Natural killer cell (primary cell): ENCODE measurements at regions not wholly inside any gene's neighbourhood (a gene's known extent, or its start where the extent isn't known, plus 50 kb on each side); places are given as distances from the start of the nearest gene placed in this dataset.
"Not testable (repeated sequence)": the region's sequence is repeated elsewhere in the genome, so short reads cannot be mapped to it uniquely, and the experiment has no call there.

Source experiments
- ATAC-seq, 3 donors: fragments of 150-1000 bp in 2 of 3; fragments of 200-7000 bp in 1 of 3; cut with Tn5 transposase; 1 replicate in 1 of 3; 2 replicates in 2 of 3; pipeline ENCODE4 v1.10.0; 2021; ENCODE audit warnings: mild to moderate bottlenecking in 2 of 3, moderate library complexity in 2 of 3
- DNase-seq, 2 donors: peaks; one replicate each; pipeline versions ENCODE4 v3.0.0 to v3.0.0-alpha.2; 2013 to 2021; ENCODE audit warnings: mixed read lengths in 1 of 2
- H3K27ac ChIP-seq: one replicate; pipeline ENCODE4 v1.5.1; 2013; ENCODE audit warnings: mild to moderate bottlenecking, low read length
- H3K27me3 ChIP-seq: one replicate; pipeline ENCODE4 v1.6.1; 2013; ENCODE audit warnings: low read length; ENCODE audit not compliant: control insufficient read depth, insufficient read depth
- H3K36me3 ChIP-seq: one replicate; pipeline ENCODE4 v1.6.1; 2013; ENCODE audit warnings: low read length; ENCODE audit not compliant: control insufficient read depth, insufficient read depth
- H3K4me1 ChIP-seq: one replicate; pipeline ENCODE4 v1.6.1; 2013; ENCODE audit warnings: low read length; ENCODE audit not compliant: control insufficient read depth, insufficient read depth
- H3K4me3 ChIP-seq: one replicate; pipeline ENCODE4 v1.5.1; 2013; ENCODE audit warnings: low read length
- H3K9me3 ChIP-seq: one replicate; pipeline ENCODE4 v1.6.1; 2013; ENCODE audit warnings: low read length; ENCODE audit not compliant: control insufficient read depth, insufficient read depth
- H3K27ac Mint-ChIP-seq, 2 donors: one replicate each; pipeline ENCODE4 v1.8.0; 2022; ENCODE audit warnings: mild to moderate bottlenecking in 2 of 2, mixed read lengths in 2 of 2, moderate library complexity in 1 of 2
- H3K27me3 Mint-ChIP-seq, 2 donors: one replicate each; pipeline ENCODE4 v1.8.0; 2022; ENCODE audit warnings: low read depth in 2 of 2, mixed read lengths in 2 of 2
- H3K36me3 Mint-ChIP-seq: one replicate; pipeline ENCODE4 v1.8.0; 2022; ENCODE audit warnings: mixed read lengths
- H3K4me1 Mint-ChIP-seq, 2 donors: one replicate each; pipeline ENCODE4 v1.8.0; 2022; ENCODE audit warnings: mixed read lengths in 2 of 2
- H3K4me3 Mint-ChIP-seq: one replicate; pipeline ENCODE4 v1.8.0; 2022; ENCODE audit warnings: mild to moderate bottlenecking, moderate library complexity, mixed read lengths
- H3K9me3 Mint-ChIP-seq, 2 donors: one replicate each; pipeline ENCODE4 v1.8.0; 2022; ENCODE audit warnings: mixed read lengths in 2 of 2
- WGBS: methylation state at CpG from one replicate; pipeline ENCODE4 v1.1.7; 2013; ENCODE audit warnings: missing lambda C conversion rate; ENCODE audit not compliant: insufficient coverage; 5-methylcytosine and 5-hydroxymethylcytosine counted together
- intact Hi-C: fragments of 100-400 bp; cut with micrococcal nuclease; formaldehyde crosslinking; loops from one replicate; pipeline ENCODE4 v1.14.2; 2022

DNA sequence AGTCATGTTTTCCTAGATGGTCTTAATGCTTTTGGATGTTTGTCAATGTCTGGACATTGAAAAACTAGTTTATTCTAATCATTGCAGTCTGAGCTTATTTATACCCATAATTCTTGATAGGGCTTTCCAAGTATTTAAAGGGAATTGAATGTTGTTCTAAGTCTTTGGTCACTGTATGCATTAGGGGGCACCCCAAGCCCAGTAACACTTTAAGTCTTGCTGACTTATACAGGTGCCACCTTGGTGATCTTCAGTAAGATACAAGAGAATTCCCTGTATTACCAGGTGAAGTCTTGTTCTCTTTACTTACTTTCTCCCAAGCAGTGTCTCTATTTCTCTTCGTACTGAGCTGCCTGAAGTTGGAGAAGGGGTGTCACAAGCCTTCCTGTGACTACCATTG is 250.1 kb upstream of the OR4C13 start:
- H3K9me3 ChIP-seq, DNase-seq, H3K4me3 ChIP-seq, ATAC-seq, H3K27ac Mint-ChIP-seq, H3K4me1 Mint-ChIP-seq, H3K27me3 ChIP-seq, H3K36me3 ChIP-seq, intact Hi-C loops, H3K27ac ChIP-seq, H3K4me3 Mint-ChIP-seq, H3K27me3 Mint-ChIP-seq, H3K4me1 ChIP-seq: not testable (repeated sequence)
- Mint-ChIP-seq H3K9me3 (peaks cover 13 to 30% of the 10 kb centered on the region in 2 donors), H3K36me3 (peaks cover 12% of the 10 kb centered on the region)
- WGBS: 64% methylated on average over 1 of the region's 1 CpG

DNA sequence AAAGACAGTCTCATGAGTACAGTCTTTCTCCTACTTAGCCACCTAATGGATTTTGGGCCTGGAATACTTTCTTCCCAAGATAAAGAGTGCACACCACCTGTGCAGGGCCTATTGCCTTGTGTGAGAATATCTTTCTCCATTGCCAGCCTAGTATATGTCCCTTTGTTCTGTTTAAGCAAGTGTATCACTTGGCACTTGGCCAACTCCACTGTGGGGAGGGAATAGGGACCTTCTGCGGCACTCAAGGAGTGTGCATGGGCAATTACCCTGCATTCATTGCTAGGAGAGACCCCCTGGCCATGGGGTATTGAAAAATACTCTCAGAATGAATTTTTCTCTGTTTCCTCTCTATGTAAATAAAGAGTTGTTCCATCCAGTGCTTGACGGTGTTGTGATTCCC is 201.7 kb upstream of the OR4C13 start:
- H3K9me3 ChIP-seq, H3K4me1 ChIP-seq, intact Hi-C loops, H3K4me3 ChIP-seq, H3K4me1 Mint-ChIP-seq, DNase-seq, H3K36me3 Mint-ChIP-seq, H3K27ac ChIP-seq, H3K27me3 Mint-ChIP-seq, H3K27me3 ChIP-seq, H3K36me3 ChIP-seq, H3K27ac Mint-ChIP-seq, ATAC-seq, H3K4me3 Mint-ChIP-seq: not testable (repeated sequence)
- 94% methylated on average over 2 of the region's 2 CpGs for WGBS
- peaks cover 10 to 26% of the 10 kb centered on the region in 2 donors for H3K9me3 Mint-ChIP-seq

DNA sequence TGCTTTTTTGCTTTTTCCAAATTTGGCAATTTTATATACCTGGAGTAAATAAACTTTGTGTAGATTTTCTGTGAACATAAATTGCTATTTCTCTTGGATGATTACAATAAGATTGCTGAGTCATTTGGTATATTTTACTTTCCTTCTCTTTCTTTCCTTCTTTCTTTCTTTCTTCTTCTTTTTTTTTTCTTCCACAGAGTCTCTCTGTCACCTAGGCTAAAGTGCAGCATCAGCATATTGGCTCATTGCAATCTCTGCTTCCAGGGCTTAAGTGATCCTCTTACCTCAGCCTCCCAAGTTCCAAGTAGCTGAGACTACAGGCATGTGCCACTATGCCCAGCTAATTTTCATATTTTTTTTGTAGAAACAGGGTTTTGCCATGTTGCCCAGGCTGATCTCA is 201.2 kb upstream of the OR4C13 start:
- H3K36me3 ChIP-seq, H3K27ac ChIP-seq, H3K27ac Mint-ChIP-seq, intact Hi-C loops, H3K4me3 ChIP-seq, H3K36me3 Mint-ChIP-seq, ATAC-seq, H3K27me3 Mint-ChIP-seq, DNase-seq, H3K27me3 ChIP-seq, H3K4me1 Mint-ChIP-seq, H3K9me3 ChIP-seq, H3K4me3 Mint-ChIP-seq, H3K4me1 ChIP-seq: not testable (repeated sequence)
- peaks cover 9 to 25% of the 10 kb centered on the region in 2 donors for H3K9me3 Mint-ChIP-seq

DNA sequence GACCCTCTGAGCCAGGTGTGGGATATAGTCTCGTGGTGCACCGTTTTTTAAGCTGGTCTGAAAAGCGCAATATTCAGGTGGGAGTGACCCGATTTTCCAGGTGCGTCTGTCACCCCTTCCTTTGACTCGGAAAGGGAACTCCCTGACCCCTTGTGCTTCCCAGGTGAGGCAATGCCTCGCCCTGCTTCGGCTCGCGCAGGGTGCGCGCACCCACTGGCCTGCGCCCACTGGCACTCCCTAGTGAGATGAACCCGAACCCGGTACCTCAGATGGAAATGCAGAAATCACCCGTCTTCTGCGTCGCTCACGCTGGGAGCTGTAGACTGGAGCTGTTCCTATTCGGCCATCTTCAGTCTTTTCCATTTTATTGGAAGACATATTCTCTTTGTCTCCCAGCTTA is 171.4 kb upstream of the OR4C13 start:
- H3K9me3 Mint-ChIP-seq, H3K27me3 Mint-ChIP-seq, H3K36me3 Mint-ChIP-seq, ATAC-seq, H3K9me3 ChIP-seq, H3K27ac ChIP-seq, H3K4me1 ChIP-seq, H3K27me3 ChIP-seq, H3K4me1 Mint-ChIP-seq, H3K4me3 Mint-ChIP-seq, intact Hi-C loops, H3K36me3 ChIP-seq, H3K4me3 ChIP-seq, H3K27ac Mint-ChIP-seq, DNase-seq: not testable (repeated sequence)
- WGBS: 96% methylated on average over 18 of the region's 20 CpGs

DNA sequence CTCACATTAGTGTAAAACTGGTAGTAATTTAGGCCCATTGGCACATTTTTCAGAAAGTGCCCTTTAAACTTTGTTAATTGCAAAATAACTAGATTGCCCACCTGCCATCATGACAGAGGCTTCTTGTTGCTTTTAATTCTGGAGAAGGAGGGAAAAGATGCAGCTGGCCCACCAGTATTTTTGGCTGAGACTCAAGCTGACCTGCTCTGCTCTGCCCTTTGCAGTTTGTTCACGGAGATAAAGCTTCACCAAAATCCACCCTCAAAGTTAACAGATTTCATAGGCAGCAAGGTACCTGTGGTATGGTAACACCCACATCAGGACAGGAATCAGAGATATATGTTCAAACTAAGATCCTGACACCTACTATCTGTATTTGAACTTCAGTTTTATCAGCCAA is 170.2 kb upstream of the OR4C13 start:
- H3K9me3 Mint-ChIP-seq, H3K27ac Mint-ChIP-seq, DNase-seq, H3K4me1 ChIP-seq, ATAC-seq, H3K36me3 ChIP-seq, intact Hi-C loops, H3K27me3 Mint-ChIP-seq, H3K4me3 Mint-ChIP-seq, H3K4me3 ChIP-seq, H3K9me3 ChIP-seq, H3K27ac ChIP-seq, H3K4me1 Mint-ChIP-seq, H3K27me3 ChIP-seq, H3K36me3 Mint-ChIP-seq: not testable (repeated sequence)
- 83% methylated on average over 1 of the region's 1 CpG for WGBS

DNA sequence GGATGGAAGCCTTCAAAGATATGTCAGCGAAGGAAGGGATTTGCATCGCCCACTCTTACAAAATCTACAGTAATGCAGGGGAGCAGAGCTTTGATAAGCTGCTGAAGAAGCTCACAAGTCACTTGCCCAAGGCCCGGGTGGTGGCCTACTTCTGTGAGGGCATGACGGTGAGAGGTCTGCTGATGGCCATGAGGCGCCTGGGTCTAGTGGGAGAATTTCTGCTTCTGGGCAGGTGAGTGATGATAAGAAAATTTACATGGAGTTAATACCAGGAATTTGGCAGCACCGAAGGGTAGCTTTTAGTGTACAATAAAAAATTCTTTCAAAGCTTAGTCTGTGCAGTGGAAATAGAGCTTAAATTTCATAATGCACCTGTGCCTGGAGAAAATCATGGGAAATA is 168.3 kb upstream of the OR4C13 start:
- H3K4me1 ChIP-seq, H3K4me3 Mint-ChIP-seq, H3K4me3 ChIP-seq, H3K9me3 Mint-ChIP-seq, H3K27me3 ChIP-seq, H3K36me3 Mint-ChIP-seq, H3K27me3 Mint-ChIP-seq, H3K4me1 Mint-ChIP-seq, H3K36me3 ChIP-seq, H3K9me3 ChIP-seq, intact Hi-C loops, ATAC-seq, H3K27ac Mint-ChIP-seq, DNase-seq, H3K27ac ChIP-seq: not testable (repeated sequence)
- WGBS: 86% methylated on average over 4 of the region's 6 CpGs

DNA sequence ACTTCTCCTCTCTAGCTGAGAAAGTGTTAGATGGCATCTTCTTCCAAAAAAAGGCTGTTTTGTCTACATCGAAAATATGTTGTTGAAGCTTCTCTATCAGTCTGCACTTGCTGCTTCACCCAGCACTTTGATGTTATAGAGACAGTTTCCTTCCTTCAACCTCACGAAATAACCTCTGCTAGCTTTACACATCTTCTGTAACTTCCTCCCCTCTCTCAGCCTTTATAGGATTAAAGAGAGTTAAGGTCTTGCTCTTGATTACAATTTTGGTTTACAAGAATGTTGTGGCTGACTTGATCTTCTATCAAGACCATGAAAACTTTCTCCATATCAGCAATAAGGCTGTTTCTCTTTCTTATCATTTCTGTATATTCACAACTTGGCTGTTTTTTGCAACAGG is 162.4 kb upstream of the OR4C13 start:
- intact Hi-C loops, H3K27ac ChIP-seq, H3K4me3 ChIP-seq, ATAC-seq, H3K27me3 ChIP-seq, H3K4me1 Mint-ChIP-seq, H3K9me3 ChIP-seq, H3K4me3 Mint-ChIP-seq, H3K36me3 Mint-ChIP-seq, H3K36me3 ChIP-seq, H3K27me3 Mint-ChIP-seq, H3K4me1 ChIP-seq, H3K27ac Mint-ChIP-seq, DNase-seq: not testable (repeated sequence)
- H3K9me3 Mint-ChIP-seq: peaks cover 14 to 17% of the 10 kb centered on the region in 2 donors
- WGBS: 64% methylated on average over 2 of the region's 2 CpGs

DNA sequence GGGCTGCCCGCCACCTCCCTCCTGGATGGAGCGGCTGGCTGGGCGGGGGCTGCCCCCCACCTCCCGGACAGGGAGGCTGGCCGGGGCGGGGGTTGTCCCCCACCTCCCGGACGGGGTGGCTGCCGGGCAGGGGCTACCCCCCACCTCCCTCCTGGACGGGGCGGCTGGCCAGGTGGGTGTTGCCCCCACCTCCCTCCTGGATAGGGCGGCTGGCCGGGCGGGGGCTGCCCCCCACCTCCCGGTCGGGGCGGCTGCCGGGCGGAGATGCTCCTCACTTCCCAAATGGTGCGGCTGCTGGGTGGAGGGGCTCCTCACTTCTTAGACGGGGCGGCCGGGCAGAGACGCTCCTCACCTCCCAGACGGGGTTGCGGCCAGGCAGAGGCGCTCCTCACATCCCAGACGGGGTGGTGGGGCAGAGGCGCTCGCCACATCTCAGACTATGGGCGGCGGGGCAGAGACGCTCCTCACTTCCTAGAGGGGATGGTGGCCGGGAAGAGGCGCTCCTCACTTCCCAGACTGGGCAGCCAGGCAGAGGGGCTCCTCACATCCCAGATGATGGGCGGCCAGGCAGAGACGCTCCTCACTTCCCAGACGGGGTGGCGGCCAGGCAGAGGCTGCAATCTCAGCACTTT is 153.9 kb upstream of the OR4C13 start:
- H3K4me3 Mint-ChIP-seq, DNase-seq, H3K4me1 ChIP-seq, H3K27ac ChIP-seq, intact Hi-C loops, H3K4me3 ChIP-seq, H3K9me3 ChIP-seq, H3K27ac Mint-ChIP-seq, H3K27me3 ChIP-seq, ATAC-seq, H3K36me3 ChIP-seq, H3K27me3 Mint-ChIP-seq, H3K4me1 Mint-ChIP-seq: not testable (repeated sequence)
- WGBS: 81% methylated on average over 31 of the region's 39 CpGs
- Mint-ChIP-seq H3K9me3 (peaks cover 12 to 13% of the 10 kb centered on the region in 2 donors), H3K36me3 (peaks cover 15% of the 10 kb centered on the region)
